ENCODE measurements at regions not wholly inside any gene's neighbourhood (a gene's known extent, or its start where the extent isn't known, plus 50 kb on each side); places are given as distances from the start of the nearest gene placed in this dataset.
"Not testable (repeated sequence)": the region's sequence is repeated elsewhere in the genome, so short reads cannot be mapped to it uniquely, and the experiment has no call there.

- TF ChIP-seq, protein P1, sequence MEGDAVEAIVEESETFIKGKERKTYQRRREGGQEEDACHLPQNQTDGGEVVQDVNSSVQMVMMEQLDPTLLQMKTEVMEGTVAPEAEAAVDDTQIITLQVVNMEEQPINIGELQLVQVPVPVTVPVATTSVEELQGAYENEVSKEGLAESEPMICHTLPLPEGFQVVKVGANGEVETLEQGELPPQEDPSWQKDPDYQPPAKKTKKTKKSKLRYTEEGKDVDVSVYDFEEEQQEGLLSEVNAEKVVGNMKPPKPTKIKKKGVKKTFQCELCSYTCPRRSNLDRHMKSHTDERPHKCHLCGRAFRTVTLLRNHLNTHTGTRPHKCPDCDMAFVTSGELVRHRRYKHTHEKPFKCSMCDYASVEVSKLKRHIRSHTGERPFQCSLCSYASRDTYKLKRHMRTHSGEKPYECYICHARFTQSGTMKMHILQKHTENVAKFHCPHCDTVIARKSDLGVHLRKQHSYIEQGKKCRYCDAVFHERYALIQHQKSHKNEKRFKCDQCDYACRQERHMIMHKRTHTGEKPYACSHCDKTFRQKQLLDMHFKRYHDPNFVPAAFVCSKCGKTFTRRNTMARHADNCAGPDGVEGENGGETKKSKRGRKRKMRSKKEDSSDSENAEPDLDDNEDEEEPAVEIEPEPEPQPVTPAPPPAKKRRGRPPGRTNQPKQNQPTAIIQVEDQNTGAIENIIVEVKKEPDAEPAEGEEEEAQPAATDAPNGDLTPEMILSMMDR (IDR thresholded peaks at IDR 0.05) = no peak
- peaks cover 21% of the 10 kb centered on the region for H3K4me1 ChIP-seq
- no peak overlapping the region for H3K27ac ChIP-seq
- intact Hi-C loops (cut with DNase I) = no loop called here
- no peaks in the 10 kb centered on the region for H3K36me3 ChIP-seq
- no peak for DNase-seq
- H3K4me3 ChIP-seq = no peak overlapping the region
- no peaks in the 10 kb centered on the region for H3K27me3 ChIP-seq (ENCODE audit: low read depth)
- no peak for ATAC-seq
- H3K9me3 ChIP-seq = no peaks in the 10 kb centered on the region
These were observed 256.5 kb downstream of the OSR1 start for GRCh38 chr2:19101968-19102367.

- no peaks in the 10 kb centered on the region for H3K36me3 ChIP-seq
- no peaks in the 10 kb centered on the region for H3K9me3 ChIP-seq
- ATAC-seq = no peak
- no peak overlapping the region for H3K27ac ChIP-seq
- no peak overlapping the region for H3K4me3 ChIP-seq
- intact Hi-C loops (cut with DNase I) = no loop called here
- DNase-seq = no peak
- H3K4me1 ChIP-seq = peaks cover 21% of the 10 kb centered on the region
- no peaks in the 10 kb centered on the region for H3K27me3 ChIP-seq (ENCODE audit: low read depth)
- TF ChIP-seq, protein P1 (IDR thresholded peaks at IDR 0.05) = no peak
These were observed 257.9 kb downstream of the OSR1 start for GRCh38 chr2:19100570-19100969.

DNA sequence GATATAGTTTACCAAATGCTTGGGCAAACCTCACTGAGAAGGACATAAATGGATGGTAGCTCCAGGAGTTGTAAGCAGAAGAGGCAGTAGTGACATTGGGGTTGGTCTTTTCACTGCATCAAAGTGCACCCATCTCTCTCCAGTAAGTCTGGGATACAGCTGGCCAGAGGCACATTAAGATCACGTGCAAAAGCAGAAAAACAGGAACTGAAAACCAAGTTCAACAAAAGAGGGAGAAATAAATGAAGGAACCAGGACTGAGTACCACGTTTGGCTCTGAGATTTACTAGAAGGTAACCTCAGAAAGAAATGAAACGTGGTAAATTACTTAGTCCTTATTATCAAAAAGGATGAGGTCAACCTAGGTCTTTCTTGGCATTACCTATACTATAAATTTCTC lies 259.2 kb downstream of the OSR1 start:
- no peaks in the 10 kb centered on the region for H3K36me3 ChIP-seq
- ATAC-seq = no peak
- H3K4me1 ChIP-seq = peaks cover 21% of the 10 kb centered on the region
- no peak overlapping the region for H3K4me3 ChIP-seq
- H3K27ac ChIP-seq = no peak overlapping the region
- H3K27me3 ChIP-seq (ENCODE audit: low read depth) = no peaks in the 10 kb centered on the region
- TF ChIP-seq, protein P1 (IDR thresholded peaks at IDR 0.05) = no peak
- DNase-seq = no peak
- no peaks in the 10 kb centered on the region for H3K9me3 ChIP-seq
- intact Hi-C loops (cut with DNase I) = no loop called here

DNA sequence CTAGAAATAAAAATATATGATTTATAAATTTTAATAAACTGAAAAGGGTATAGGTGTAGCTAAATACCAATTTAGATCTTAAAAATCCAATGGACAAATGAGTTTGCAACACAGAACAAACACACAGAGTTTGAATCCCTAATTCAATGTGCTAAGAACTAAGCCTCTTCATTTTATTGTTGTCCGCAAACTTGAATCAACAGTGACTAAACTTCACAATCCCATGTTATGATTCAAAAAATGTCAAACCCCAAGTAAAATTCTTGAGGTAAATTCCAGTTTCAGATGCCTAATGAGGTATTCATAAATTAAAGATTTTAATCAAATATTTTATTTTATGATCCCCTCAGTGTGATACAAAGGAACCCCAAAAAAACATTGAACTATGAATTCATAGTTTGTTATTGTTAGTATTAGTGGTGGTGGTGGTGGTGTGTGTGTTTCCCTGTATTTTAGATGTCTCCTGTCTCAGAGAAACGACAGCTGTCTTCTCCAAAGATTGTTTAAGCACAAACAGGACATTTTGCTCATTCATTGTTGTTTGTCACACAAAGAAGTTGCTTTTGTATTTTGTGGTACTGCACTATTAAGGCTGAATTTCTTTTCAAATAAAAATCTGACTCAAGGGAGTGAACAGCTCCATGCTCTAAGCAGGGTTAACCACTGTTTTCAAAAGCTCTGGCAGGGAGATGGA lies 259.8 kb downstream of the OSR1 start:
- no peak for ATAC-seq
- H3K36me3 ChIP-seq = no peaks in the 10 kb centered on the region
- intact Hi-C loops (cut with DNase I) = no loop called here

DNA sequence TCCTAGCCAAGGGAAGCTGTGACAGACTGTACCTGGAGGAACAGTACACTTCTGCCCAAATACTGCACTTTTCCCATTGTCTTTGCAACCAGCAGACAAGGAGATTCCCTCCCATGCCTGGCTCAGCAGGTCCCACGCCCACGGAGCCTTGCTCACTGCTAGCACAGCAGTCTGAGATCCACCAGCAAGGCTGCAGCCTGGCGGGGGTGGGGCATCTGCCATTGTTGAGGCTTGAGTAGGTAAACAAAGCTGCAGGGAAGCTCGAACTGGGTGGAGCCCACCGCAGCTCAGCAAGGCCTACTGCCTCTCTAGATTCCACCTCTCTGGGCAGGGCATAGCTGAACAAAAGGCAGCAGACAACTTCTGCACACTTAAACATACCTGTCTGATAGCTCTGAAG lies 268.9 kb downstream of the OSR1 start:
- H3K4me3 ChIP-seq; H3K27me3 ChIP-seq (ENCODE audit: low read depth); intact Hi-C loops (cut with DNase I); H3K4me1 ChIP-seq; ATAC-seq; H3K36me3 ChIP-seq; H3K9me3 ChIP-seq; H3K27ac ChIP-seq: not testable (repeated sequence)
- DNase-seq = peak; percentile 60

More for the DNA sequence above, 259.8 kb downstream of the OSR1 start:
- no peak overlapping the region for H3K4me3 ChIP-seq
- no peak overlapping the region for H3K27ac ChIP-seq
- H3K4me1 ChIP-seq = peaks cover 21% of the 10 kb centered on the region
- TF ChIP-seq, protein P1 (IDR thresholded peaks at IDR 0.05) = no peak
- no peaks in the 10 kb centered on the region for H3K9me3 ChIP-seq
- no peaks in the 10 kb centered on the region for H3K27me3 ChIP-seq (ENCODE audit: low read depth)
- no peak for DNase-seq

- no peak overlapping the region for H3K27ac ChIP-seq
- H3K9me3 ChIP-seq = no peaks in the 10 kb centered on the region
- H3K36me3 ChIP-seq = no peaks in the 10 kb centered on the region
- H3K27me3 ChIP-seq (ENCODE audit: low read depth) = no peaks in the 10 kb centered on the region
- H3K4me1 ChIP-seq = no peaks in the 10 kb centered on the region
- intact Hi-C loops (cut with DNase I) = no loop called here
- ATAC-seq (no peak), DNase-seq (no peak)
- TF ChIP-seq, protein P1 (IDR thresholded peaks at IDR 0.05) = no peak
- no peak overlapping the region for H3K4me3 ChIP-seq
These were observed 272.2 kb downstream of the OSR1 start for GRCh38 chr2:19086231-19086651.

All from lower lobe of right lung (tissue), 2 donors.